SK-N-SH (cell line): ENCODE measurements at regions not wholly inside any gene's neighbourhood (a gene's known extent, or its start where the extent isn't known, plus 50 kb on each side); places are given as distances from the start of the nearest gene placed in this dataset.

Experiments
- CTCF ChIA-PET: fragments of 300-600, 350-600 bp; formaldehyde crosslinking; extraction: SDS; loops from one replicate; lab custom pipeline; 2021; lab: Yijun Ruan, JAX
- POLR2A ChIA-PET: fragments of 350-600 bp; sonication (Branson Sonifier 250); formaldehyde crosslinking; extraction: SDS; loops from one replicate; lab custom pipeline; 2020; ENCODE audit warnings: antibody characterized with exemption, inconsistent platforms; lab: Yijun Ruan, JAX
- DNase-seq: peaks from one replicate; pipeline ENCODE4 v3.0.0; 2012
- H2AFZ ChIP-seq: fragments of 200-600 bp; sonication (generic); 2 replicates; pipeline ENCODE4 v1.8.1; 2016; ENCODE audit warnings: antibody characterized with exemption, mild to moderate bottlenecking, low read depth
- H3F3A ChIP-seq: fragments of 200-600 bp; sonication (generic); replicated peaks from 2 replicates; pipeline ENCODE3; 2016; ENCODE audit warnings: antibody characterized with exemption, mild to moderate bottlenecking; ENCODE audit not compliant: insufficient read depth
- H3K27ac ChIP-seq, 2 experiments: fragments of 200-500 bp in 1 of 2; fragments of 200-600 bp in 1 of 2; sonication (Bioruptor generic) in 1 of 2; sonication (generic), shearing (Covaris generic) in 1 of 2; 2 replicates each; pipeline versions ENCODE4 v1.5.1 to v1.6.1; 2014 to 2016; ENCODE audit warnings: low read depth in 2 of 2, inconsistent platforms in 1 of 2, low read length in 1 of 2, mild to moderate bottlenecking in 1 of 2, mixed read lengths in 1 of 2
- H3K27me3 ChIP-seq: fragments of 200-600 bp; sonication (generic), shearing (Covaris generic); 2 replicates; pipeline ENCODE4 v1.6.1; 2016; ENCODE audit warnings: mixed run types; ENCODE audit not compliant: insufficient read depth
- H3K36me3 ChIP-seq, 2 experiments: fragments of 200-500 bp in 1 of 2; fragments of 200-600 bp in 1 of 2; sonication (Bioruptor generic) in 1 of 2; sonication (generic) in 1 of 2; replicated peaks in 1 of 2; 2 replicates each; pipeline versions ENCODE3 to v1.5.1; 2014 to 2016; ENCODE audit warnings: low read length in 1 of 2, mild to moderate bottlenecking in 1 of 2; ENCODE audit not compliant: insufficient read depth in 2 of 2, control insufficient read depth in 1 of 2
- H3K4me1 ChIP-seq, 2 experiments: fragments of 200-500 bp in 1 of 2; fragments of 200-600 bp in 1 of 2; sonication (Bioruptor generic) in 1 of 2; sonication (generic), shearing (Covaris generic) in 1 of 2; 2 replicates each; pipeline versions ENCODE4 v1.5.1 to v1.6.1; 2014 to 2016; ENCODE audit warnings: low read depth in 1 of 2, low read length in 1 of 2, mixed run types in 1 of 2; ENCODE audit not compliant: insufficient read depth in 2 of 2, control insufficient read depth in 1 of 2
- H3K4me2 ChIP-seq: fragments of 200-600 bp; sonication (generic), shearing (Covaris generic); 2 replicates; pipeline ENCODE4 v1.6.1; 2017; ENCODE audit warnings: mixed run types
- H3K4me3 ChIP-seq, 2 experiments: fragments of 200-500 bp in 1 of 2; fragments of 200-600 bp in 1 of 2; sonication (Bioruptor generic) in 1 of 2; sonication (generic), shearing (Covaris generic) in 1 of 2; 2 replicates each; pipeline versions ENCODE4 v1.5.1 to v1.8.1; 2014 to 2016; ENCODE audit warnings: low read depth in 2 of 2, inconsistent platforms in 1 of 2, low read length in 1 of 2, mild to moderate bottlenecking in 1 of 2, mixed read lengths in 1 of 2, moderate library complexity in 1 of 2
- H3K79me2 ChIP-seq: fragments of 200-600 bp; sonication (generic); 2 replicates; pipeline ENCODE4 v1.8.1; 2017; ENCODE audit warnings: mild to moderate bottlenecking; ENCODE audit not compliant: insufficient read depth
- H3K9ac ChIP-seq: fragments of 200-600 bp; sonication (generic); 2 replicates; pipeline ENCODE4 v1.6.1; 2017; ENCODE audit warnings: mixed run types
- H3K9me2 ChIP-seq: fragments of 200-600 bp; sonication (generic); 2 replicates; pipeline ENCODE4 v1.6.1; 2017; ENCODE audit warnings: mixed run types
- H3K9me3 ChIP-seq: fragments of 200-600 bp; sonication (generic); 2 replicates; pipeline ENCODE4 v1.6.1; 2017; ENCODE audit warnings: mixed run types, mild to moderate bottlenecking, moderate library complexity
- H4K20me1 ChIP-seq: fragments of 200-600 bp; sonication (generic); 2 replicates; pipeline ENCODE4 v1.6.1; 2017; ENCODE audit warnings: mild to moderate bottlenecking, mixed run types; ENCODE audit not compliant: insufficient read depth
- CHD2 ChIP-seq: fragments of 150-350 bp; IDR thresholded peaks from 2 replicates; pipeline ENCODE4 v1.6.1; 2018; ENCODE audit warnings: low read length; ENCODE audit not compliant: partially characterized antibody
- FOXJ3 ChIP-seq: sonication (generic); formaldehyde crosslinking; IDR thresholded peaks from 2 replicates; pipeline ENCODE4 v1.5.1; 2020; ENCODE audit warnings: mild to moderate bottlenecking, missing genetic modification reagents
- GABPA ChIP-seq: IDR thresholded peaks from 2 replicates; pipeline ENCODE4 v1.4.0; 2012; ENCODE audit warnings: low read depth, mild to moderate bottlenecking
- GATA2 ChIP-seq: sonication (generic); formaldehyde crosslinking; IDR thresholded peaks from 2 replicates; pipeline ENCODE4 v1.5.0; 2020; ENCODE audit warnings: mild to moderate bottlenecking, missing genetic modification reagents
- MXI1 ChIP-seq: IDR thresholded peaks from 2 replicates; pipeline ENCODE4 v1.6.1; 2012; ENCODE audit warnings: mild to moderate bottlenecking, low read depth, low read length, improper control_type of control experiment
- NRF1 ChIP-seq: IDR thresholded peaks from 2 replicates; pipeline ENCODE4 v1.6.1; 2012; ENCODE audit warnings: low read depth, mild to moderate bottlenecking, low read length
- RAD21 ChIP-seq: IDR thresholded peaks from 2 replicates; pipeline ENCODE4 v1.6.1; 2012; ENCODE audit warnings: mild to moderate bottlenecking, low read length
- RCOR1 ChIP-seq: fragments of 150-350 bp; IDR thresholded peaks from 2 replicates; pipeline ENCODE4 v1.6.1; 2017; ENCODE audit warnings: antibody characterized with exemption, low read length
- RXRA ChIP-seq: IDR thresholded peaks from 2 replicates; pipeline ENCODE4 v1.4.0; 2012; ENCODE audit warnings: low read depth, mild to moderate bottlenecking, borderline replicate concordance
- SIN3A ChIP-seq: IDR thresholded peaks from 2 replicates; pipeline ENCODE4 v1.6.1; 2012; ENCODE audit warnings: low read depth, mild to moderate bottlenecking, low read length, moderate library complexity, borderline replicate concordance
- TAF1 ChIP-seq: IDR thresholded peaks from 2 replicates; pipeline ENCODE4 v1.6.1; 2012; ENCODE audit warnings: low read depth, mild to moderate bottlenecking, low read length, moderate library complexity, borderline replicate concordance
- TEAD4 ChIP-seq: IDR thresholded peaks from 2 replicates; pipeline ENCODE4 v1.4.0; 2012; ENCODE audit warnings: mild to moderate bottlenecking, borderline replicate concordance; ENCODE audit not compliant: insufficient read depth
- WGBS: methylation state at CpG from one replicate; pipeline ENCODE4 v1.1.6; 2017; ENCODE audit warnings: low lambda C conversion rate; 5-methylcytosine and 5-hydroxymethylcytosine counted together
- TF ChIP-seq, protein P1 (sequence below): IDR thresholded peaks from 2 replicates; pipeline ENCODE4 v1.6.1; 2012; ENCODE audit warnings: mild to moderate bottlenecking, low read depth, low read length, moderate library complexity

DNA sequence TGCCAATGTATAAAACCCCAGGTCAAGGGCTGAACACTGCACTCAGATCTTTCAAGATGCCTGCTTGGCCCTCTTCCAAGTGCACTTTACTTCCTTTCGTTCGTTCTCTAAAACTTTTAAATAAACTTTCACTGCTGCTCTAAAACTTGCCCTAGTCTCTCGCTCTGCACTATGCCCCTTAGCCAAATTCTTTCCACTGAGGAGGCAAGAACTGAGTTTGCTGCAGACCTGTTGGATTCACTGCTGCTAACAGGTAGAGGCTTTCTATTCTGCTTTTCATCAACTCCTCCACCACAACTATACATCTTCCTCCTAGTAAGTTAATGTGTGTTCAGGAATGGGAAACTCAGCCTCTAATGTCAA is 467.9 kb downstream of the MBD2 start:
- Histone ChIP-seq H3K27me3 (no peaks in the 10 kb centered on the region), H3K36me3 (no peaks in the 10 kb centered on the region), H3K4me2 (no peak overlapping the region), H3K9ac (no peak overlapping the region), H3K9me3 (no peaks in the 10 kb centered on the region), H3K4me1 (peaks cover 0 to 4% of the 10 kb centered on the region in 2 experiments; a peak in 3 of 4 replicates), H3K9me2 (no peaks in the 10 kb centered on the region), H3F3A (no peaks in the 10 kb centered on the region), H3K79me2 (no peaks in the 10 kb centered on the region), H4K20me1 (no peaks in the 10 kb centered on the region), H3K27ac (no peak overlapping the region), H2AFZ (no peak overlapping the region), H3K4me3 (no peak overlapping the region)
- no peak for DNase-seq
- 35% methylated on average over 3 of the region's 3 CpGs for WGBS
- POLR2A ChIA-PET: no interaction called here
- CTCF ChIA-PET: no interaction called here
- no peak for TF ChIP-seq RXRA
- TF ChIP-seq RCOR1: no peak
- TF ChIP-seq GABPA: no peak
- TF ChIP-seq CHD2: no peak
- no peak for TF ChIP-seq RAD21
- TF ChIP-seq, protein P1, sequence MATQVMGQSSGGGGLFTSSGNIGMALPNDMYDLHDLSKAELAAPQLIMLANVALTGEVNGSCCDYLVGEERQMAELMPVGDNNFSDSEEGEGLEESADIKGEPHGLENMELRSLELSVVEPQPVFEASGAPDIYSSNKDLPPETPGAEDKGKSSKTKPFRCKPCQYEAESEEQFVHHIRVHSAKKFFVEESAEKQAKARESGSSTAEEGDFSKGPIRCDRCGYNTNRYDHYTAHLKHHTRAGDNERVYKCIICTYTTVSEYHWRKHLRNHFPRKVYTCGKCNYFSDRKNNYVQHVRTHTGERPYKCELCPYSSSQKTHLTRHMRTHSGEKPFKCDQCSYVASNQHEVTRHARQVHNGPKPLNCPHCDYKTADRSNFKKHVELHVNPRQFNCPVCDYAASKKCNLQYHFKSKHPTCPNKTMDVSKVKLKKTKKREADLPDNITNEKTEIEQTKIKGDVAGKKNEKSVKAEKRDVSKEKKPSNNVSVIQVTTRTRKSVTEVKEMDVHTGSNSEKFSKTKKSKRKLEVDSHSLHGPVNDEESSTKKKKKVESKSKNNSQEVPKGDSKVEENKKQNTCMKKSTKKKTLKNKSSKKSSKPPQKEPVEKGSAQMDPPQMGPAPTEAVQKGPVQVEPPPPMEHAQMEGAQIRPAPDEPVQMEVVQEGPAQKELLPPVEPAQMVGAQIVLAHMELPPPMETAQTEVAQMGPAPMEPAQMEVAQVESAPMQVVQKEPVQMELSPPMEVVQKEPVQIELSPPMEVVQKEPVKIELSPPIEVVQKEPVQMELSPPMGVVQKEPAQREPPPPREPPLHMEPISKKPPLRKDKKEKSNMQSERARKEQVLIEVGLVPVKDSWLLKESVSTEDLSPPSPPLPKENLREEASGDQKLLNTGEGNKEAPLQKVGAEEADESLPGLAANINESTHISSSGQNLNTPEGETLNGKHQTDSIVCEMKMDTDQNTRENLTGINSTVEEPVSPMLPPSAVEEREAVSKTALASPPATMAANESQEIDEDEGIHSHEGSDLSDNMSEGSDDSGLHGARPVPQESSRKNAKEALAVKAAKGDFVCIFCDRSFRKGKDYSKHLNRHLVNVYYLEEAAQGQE: no peak

DNA sequence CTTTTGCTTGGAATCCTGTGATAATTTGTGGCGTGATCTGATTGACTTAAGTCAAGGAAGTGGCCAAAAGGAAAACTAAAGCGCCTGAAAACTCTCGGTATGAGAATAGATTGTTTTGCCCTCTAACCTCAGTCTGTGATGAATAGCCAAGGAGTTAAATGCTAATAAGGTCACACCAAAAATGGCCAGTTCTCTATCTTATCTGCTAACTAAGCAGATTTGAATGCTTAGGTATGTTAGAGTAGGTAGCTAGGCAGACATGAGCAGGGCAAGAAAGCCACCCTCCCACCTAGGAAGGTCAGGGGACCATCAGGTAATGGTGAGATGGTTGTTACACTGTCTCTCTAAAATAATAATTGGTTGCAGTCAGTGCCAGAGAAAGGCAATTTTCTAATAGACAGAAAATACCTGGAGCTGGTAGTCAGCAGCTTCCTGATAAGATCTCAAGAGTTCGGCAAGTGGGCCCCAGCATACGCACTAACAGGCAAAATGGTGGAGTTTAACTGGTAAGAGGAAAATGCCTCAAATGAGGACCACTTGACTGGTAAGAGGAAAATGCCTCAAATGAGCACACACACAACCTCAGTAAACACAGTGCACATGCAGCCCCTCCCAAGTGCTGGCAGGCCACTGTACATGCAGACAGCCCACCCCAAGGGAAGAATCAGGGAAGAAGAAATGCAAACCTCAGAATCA is 468.4 kb downstream of the MBD2 start:
- no peaks in the 10 kb centered on the region for H4K20me1 ChIP-seq
- H3F3A ChIP-seq: no peaks in the 10 kb centered on the region
- TF ChIP-seq FOXJ3 (CRISPR knock-in tag): no peak
- no peak for TF ChIP-seq TEAD4
- TF ChIP-seq GATA2 (CRISPR knock-in tag): no peak
- TF ChIP-seq SIN3A: no peak
- TF ChIP-seq MXI1: no peak
- no peak for TF ChIP-seq TAF1
- TF ChIP-seq NRF1: no peak
- TF ChIP-seq GABPA: no peak
- no peaks in the 10 kb centered on the region for H3K27me3 ChIP-seq
- H3K9ac ChIP-seq: no peak overlapping the region
- CTCF ChIA-PET: no interaction called here
- H3K36me3 ChIP-seq: no peaks in the 10 kb centered on the region
- H3K4me1 ChIP-seq: peaks cover 0 to 4% of the 10 kb centered on the region in 2 experiments; a peak in 3 of 4 replicates
- H3K27ac ChIP-seq: no peak overlapping the region
- no peak overlapping the region for H3K4me3 ChIP-seq
- POLR2A ChIA-PET: no interaction called here
- H2AFZ ChIP-seq: no peak overlapping the region
- peaks cover 1% of the 10 kb centered on the region; the same call in 1 of the 2 replicates for H3K9me3 ChIP-seq
- H3K4me2 ChIP-seq: no peak overlapping the region
- no peak for DNase-seq
- WGBS: 60% methylated on average over 4 of the region's 5 CpGs
- H3K79me2 ChIP-seq: no peaks in the 10 kb centered on the region
- no peaks in the 10 kb centered on the region for H3K9me2 ChIP-seq
